Iris pigment epithelial cell (primary cell): ENCODE measurements at regions not wholly inside any gene's neighbourhood (a gene's known extent, or its start where the extent isn't known, plus 50 kb on each side); places are given as distances from the start of the nearest gene placed in this dataset.

ENCODE experiments used
- DNase-seq: peaks from one replicate; pipeline ENCODE4 v3.0.0-alpha.2; 2011; ENCODE audit warnings: low read depth

GRCh38 chr19:30898353-30899103 is 450.7 kb downstream of the TSHZ3 start:
- DNase-seq: no peak

- DNase-seq: no peak
Observed at GRCh38 chr19:30897553-30897952, 451.7 kb downstream of the TSHZ3 start.

- DNase-seq: no peak
Observed at GRCh38 chr19:30897034-30897433, 452.2 kb downstream of the TSHZ3 start.

GRCh38 chr19:30896554-30896953 is 452.7 kb downstream of the TSHZ3 start:
- no peak for DNase-seq

- DNase-seq: no peak
Observed at GRCh38 chr19:30895946-30896345, 453.3 kb downstream of the TSHZ3 start.

GRCh38 chr19:30891051-30891450 is 458.2 kb downstream of the TSHZ3 start:
- DNase-seq: no peak

GRCh38 chr19:30890033-30890432 is 459.2 kb downstream of the TSHZ3 start:
- DNase-seq: no peak

GRCh38 chr19:30888937-30889336 is 460.3 kb downstream of the TSHZ3 start:
- no peak for DNase-seq

GRCh38 chr19:30887042-30887441 is 462.2 kb downstream of the TSHZ3 start:
- no peak for DNase-seq

- DNase-seq: no peak
Observed at GRCh38 chr19:30886222-30886621, 463.0 kb downstream of the TSHZ3 start.

GRCh38 chr19:30884146-30884812 is 465.0 kb downstream of the TSHZ3 start:
- DNase-seq: no peak

- no peak for DNase-seq
Observed at GRCh38 chr19:30883071-30883470, 466.2 kb downstream of the TSHZ3 start.

GRCh38 chr19:30882411-30883005 is 466.7 kb downstream of the TSHZ3 start:
- no peak for DNase-seq

GRCh38 chr19:30881930-30882329 is 467.3 kb downstream of the TSHZ3 start:
- DNase-seq: no peak

- no peak for DNase-seq
Observed at GRCh38 chr19:30881281-30881680, 468.0 kb downstream of the TSHZ3 start.

- no peak for DNase-seq
Observed at GRCh38 chr19:30880551-30880950, 468.7 kb downstream of the TSHZ3 start.

GRCh38 chr19:30880151-30880550 is 469.1 kb downstream of the TSHZ3 start:
- no peak for DNase-seq

GRCh38 chr19:30879736-30880135 is 469.5 kb downstream of the TSHZ3 start:
- no peak for DNase-seq

GRCh38 chr19:30879225-30879624 is 470.0 kb downstream of the TSHZ3 start:
- DNase-seq: no peak

GRCh38 chr19:30878495-30878894 is 470.7 kb downstream of the TSHZ3 start:
- DNase-seq: no peak

- no peak for DNase-seq
Observed at GRCh38 chr19:30877661-30878113, 471.5 kb downstream of the TSHZ3 start.

- DNase-seq: no peak
Observed at GRCh38 chr19:30873691-30874090, 475.5 kb downstream of the TSHZ3 start.

- DNase-seq: no peak
Observed at GRCh38 chr19:30873003-30873402, 476.2 kb downstream of the TSHZ3 start.
